ENCODE measurements at regions not wholly inside any gene's neighbourhood (a gene's known extent, or its start where the extent isn't known, plus 50 kb on each side); places are given as distances from the start of the nearest gene placed in this dataset.
"Not testable (repeated sequence)": the region's sequence is repeated elsewhere in the genome, so short reads cannot be mapped to it uniquely, and the experiment has no call there.

GRCh38 chr19:34871911-34872310 lies 54.8 kb upstream of the ZNF30 start:
- DNase-seq (ENCODE audit: low spot score); in situ Hi-C loops (cut with HindIII; ENCODE audit: low sequenced_read_pairs): not testable (repeated sequence)

GRCh38 chr19:34867631-34868030 lies 59.1 kb upstream of the ZNF30 start:
- in situ Hi-C loops (cut with HindIII; ENCODE audit: low sequenced_read_pairs), result no loop called here
- no peak for DNase-seq (ENCODE audit: low spot score)

GRCh38 chr19:34865225-34865624 lies 61.5 kb upstream of the ZNF30 start:
- in situ Hi-C loops (cut with HindIII; ENCODE audit: low sequenced_read_pairs); DNase-seq (ENCODE audit: low spot score): not testable (repeated sequence)

- in situ Hi-C loops (cut with HindIII; ENCODE audit: low sequenced_read_pairs), result not testable (repeated sequence)
Observed at GRCh38 chr19:34859823-34860736, 66.6 kb upstream of the ZNF30 start.

GRCh38 chr19:34859325-34859724 lies 67.4 kb upstream of the ZNF30 start:
- DNase-seq (ENCODE audit: low spot score); in situ Hi-C loops (cut with HindIII; ENCODE audit: low sequenced_read_pairs): not testable (repeated sequence)

More at GRCh38 chr19:34859823-34860736, 66.6 kb upstream of the ZNF30 start:
- not testable (repeated sequence) for DNase-seq (ENCODE audit: low spot score)

GRCh38 chr19:34856052-34856451 lies 70.7 kb upstream of the ZNF30 start:
- no peak for DNase-seq (ENCODE audit: low spot score)
- in situ Hi-C loops (cut with HindIII; ENCODE audit: low sequenced_read_pairs), result no loop called here

GRCh38 chr19:34853369-34853768 lies 73.3 kb upstream of the ZNF30 start:
- no peak for DNase-seq (ENCODE audit: low spot score)
- in situ Hi-C loops (cut with HindIII; ENCODE audit: low sequenced_read_pairs), result no loop called here

- in situ Hi-C loops (cut with HindIII; ENCODE audit: low sequenced_read_pairs), result no loop called here
- DNase-seq (ENCODE audit: low spot score), result no peak
Observed at GRCh38 chr19:34852669-34853068, 74.0 kb upstream of the ZNF30 start.

GRCh38 chr19:34851277-34851804 lies 75.4 kb upstream of the ZNF30 start:
- in situ Hi-C loops (cut with HindIII; ENCODE audit: low sequenced_read_pairs), result no loop called here
- no peak for DNase-seq (ENCODE audit: low spot score)

GRCh38 chr19:34847393-34847792 lies 74.4 kb upstream of the ZNF599 start:
- in situ Hi-C loops (cut with HindIII; ENCODE audit: low sequenced_read_pairs), result no loop called here
- no peak for DNase-seq (ENCODE audit: low spot score)

GRCh38 chr19:34844277-34844676 lies 71.3 kb upstream of the ZNF599 start:
- in situ Hi-C loops (cut with HindIII; ENCODE audit: low sequenced_read_pairs), result loop anchor here (5.0 kb wide), 1 partner anchor 63 kb away; no protein-coding TSS in a partner anchor
- DNase-seq (ENCODE audit: low spot score), result no peak

- DNase-seq (ENCODE audit: low spot score), result no peak
- in situ Hi-C loops (cut with HindIII; ENCODE audit: low sequenced_read_pairs), result loop anchor here (5.0 kb wide), 1 partner anchor 66 kb away; no protein-coding TSS in a partner anchor
Observed at GRCh38 chr19:34841780-34842179, 68.8 kb upstream of the ZNF599 start.

- in situ Hi-C loops (cut with HindIII; ENCODE audit: low sequenced_read_pairs), result no loop called here
- DNase-seq (ENCODE audit: low spot score), result no peak
Observed at GRCh38 chr19:34838753-34839431, 65.9 kb upstream of the ZNF599 start.

- peak; percentile 3 for DNase-seq (ENCODE audit: low spot score)
Observed at GRCh38 chr19:34838248-34838647, 65.2 kb upstream of the ZNF599 start.

GRCh38 chr19:34837262-34837661 lies 64.2 kb upstream of the ZNF599 start:
- in situ Hi-C loops (cut with HindIII; ENCODE audit: low sequenced_read_pairs), result no loop called here

More at GRCh38 chr19:34838248-34838647, 65.2 kb upstream of the ZNF599 start:
- in situ Hi-C loops (cut with HindIII; ENCODE audit: low sequenced_read_pairs), result no loop called here

GRCh38 chr19:34835631-34836351 lies 62.8 kb upstream of the ZNF599 start:
- DNase-seq (ENCODE audit: low spot score), result no peak

More at GRCh38 chr19:34837262-34837661, 64.2 kb upstream of the ZNF599 start:
- no peak for DNase-seq (ENCODE audit: low spot score)

GRCh38 chr19:34834472-34835061 lies 61.6 kb upstream of the ZNF599 start:
- DNase-seq (ENCODE audit: low spot score), result no peak
- in situ Hi-C loops (cut with HindIII; ENCODE audit: low sequenced_read_pairs), result no loop called here

More at GRCh38 chr19:34835631-34836351, 62.8 kb upstream of the ZNF599 start:
- in situ Hi-C loops (cut with HindIII; ENCODE audit: low sequenced_read_pairs), result no loop called here

GRCh38 chr19:34832581-34833112 lies 59.6 kb upstream of the ZNF599 start:
- no peak for DNase-seq (ENCODE audit: low spot score)
- in situ Hi-C loops (cut with HindIII; ENCODE audit: low sequenced_read_pairs), result no loop called here

- in situ Hi-C loops (cut with HindIII; ENCODE audit: low sequenced_read_pairs), result no loop called here
Observed at GRCh38 chr19:34831714-34832113, 58.7 kb upstream of the ZNF599 start.

More at GRCh38 chr19:34831714-34832113, 58.7 kb upstream of the ZNF599 start:
- no peak for DNase-seq (ENCODE audit: low spot score)

Data from G401 (cell line).